Breast epithelium (tissue), 4 donors: ENCODE measurements at regions not wholly inside any gene's neighbourhood (a gene's known extent, or its start where the extent isn't known, plus 50 kb on each side); places are given as distances from the start of the nearest gene placed in this dataset.
A peak's percentile ranks its signal among the peaks of the same experiment; 100 is the strongest.
"Not testable (repeated sequence)": the region's sequence is repeated elsewhere in the genome, so short reads cannot be mapped to it uniquely, and the experiment has no call there.

Source experiments
- DNase-seq, 2 donors: peaks; one replicate each; pipeline ENCODE4 v3.0.0-alpha.2; 2019; ENCODE audit warnings: low spot score in 2 of 2
- H3K27ac ChIP-seq, 2 donors: fragments of 200-600 bp; sonication (generic) in 1 of 2; one replicate each; pipeline ENCODE4 v1.5.1; 2016 to 2019; ENCODE audit warnings: mild to moderate bottlenecking in 1 of 2
- H3K27me3 ChIP-seq, 2 donors: fragments of 200-600 bp; sonication (generic) in 1 of 2; one replicate each; pipeline versions ENCODE4 v1.5.1 to v1.6.0; 2017 to 2019; ENCODE audit warnings: control low read depth in 1 of 2, mild to moderate bottlenecking in 1 of 2
- H3K36me3 ChIP-seq: fragments of 200-600 bp; one replicate; pipeline ENCODE4 v1.5.1; 2019
- H3K4me1 ChIP-seq, 2 donors: fragments of 200-600 bp; sonication (generic); one replicate each; pipeline ENCODE4 v1.5.1; 2016 to 2019; ENCODE audit warnings: control low read depth in 1 of 2
- H3K4me3 ChIP-seq, 3 donors: fragments of 200-600 bp; sonication (generic); 1 replicate in 2 of 3; 2 replicates in 1 of 3; pipeline ENCODE4 v1.5.1; 2016 to 2019; ENCODE audit warnings: mild to moderate bottlenecking in 3 of 3, moderate library complexity in 2 of 3
- H3K9me3 ChIP-seq, 2 donors: fragments of 200-600 bp; sonication (generic) in 1 of 2; one replicate each; pipeline ENCODE4 v1.5.1; 2016 to 2019; ENCODE audit warnings: control low read depth in 1 of 2
- CTCF ChIP-seq, 3 donors: fragments of 450-650 bp; IDR thresholded peaks; one replicate each; pipeline ENCODE4 v1.5.1; 2016 to 2017; ENCODE audit warnings: antibody characterized with exemption in 3 of 3, mild to moderate bottlenecking in 3 of 3, moderate library complexity in 3 of 3
- POLR2A ChIP-seq: fragments of 450-650 bp; IDR thresholded peaks from one replicate; pipeline ENCODE4 v1.6.1; 2016; ENCODE audit warnings: antibody characterized with exemption, mild to moderate bottlenecking, moderate library complexity
- POLR2AphosphoS5 ChIP-seq, 3 donors: sonication (generic); formaldehyde crosslinking; IDR thresholded peaks; one replicate each; pipeline ENCODE4 v1.6.1; 2017; ENCODE audit warnings: antibody characterized with exemption in 3 of 3
- intact Hi-C: fragments of 100-400 bp; cut with DNase I; formaldehyde crosslinking; loops from one replicate; pipeline ENCODE4 v1.15.1; 2023; ENCODE audit warnings: low total_unique reads

- H3K9me3 ChIP-seq = no peaks in the 10 kb centered on the region
- no peak overlapping the region for H3K4me3 ChIP-seq
- TF ChIP-seq POLR2AphosphoS5 (IDR thresholded peaks at IDR 0.05) (no peak), CTCF (IDR thresholded peaks at IDR 0.05) (no peak), POLR2A (no peak)
- no peaks in the 10 kb centered on the region for H3K36me3 ChIP-seq
- intact Hi-C loops = no loop called here
- DNase-seq = no peak
- no peaks in the 10 kb centered on the region for H3K27me3 ChIP-seq
- no peak overlapping the region for H3K27ac ChIP-seq
- no peaks in the 10 kb centered on the region for H3K4me1 ChIP-seq
These were observed 128.7 kb downstream of the ALG10 start for GRCh38 chr12:34151019-34151418.

- H3K4me3 ChIP-seq = no peak overlapping the region
- no peaks in the 10 kb centered on the region for H3K36me3 ChIP-seq
- H3K27ac ChIP-seq = no peak overlapping the region
- TF ChIP-seq CTCF (IDR thresholded peaks at IDR 0.05) = no peak
- TF ChIP-seq POLR2A = no peak
- DNase-seq = peak in 1 of 2 donors; percentile 69
- intact Hi-C loops = no loop called here
- H3K27me3 ChIP-seq = no peaks in the 10 kb centered on the region
- no peaks in the 10 kb centered on the region for H3K4me1 ChIP-seq
- no peaks in the 10 kb centered on the region for H3K9me3 ChIP-seq
These were observed 141.1 kb downstream of the ALG10 start for GRCh38 chr12:34163443-34163842.

GRCh38 chr12:34166427-34167060 is 144.2 kb downstream of the ALG10 start:
- no peaks in the 10 kb centered on the region for H3K27me3 ChIP-seq
- H3K36me3 ChIP-seq = no peaks in the 10 kb centered on the region
- H3K27ac ChIP-seq = no peak overlapping the region
- no peaks in the 10 kb centered on the region for H3K9me3 ChIP-seq
- TF ChIP-seq POLR2AphosphoS5 (IDR thresholded peaks at IDR 0.05) (no peak), CTCF (IDR thresholded peaks at IDR 0.05) (no peak), POLR2A (no peak)
- H3K4me1 ChIP-seq = no peaks in the 10 kb centered on the region
- intact Hi-C loops = no loop called here
- no peak overlapping the region for H3K4me3 ChIP-seq
- DNase-seq = no peak

GRCh38 chr12:34168507-34168906 is 146.2 kb downstream of the ALG10 start:
- intact Hi-C loops, H3K4me1 ChIP-seq, H3K9me3 ChIP-seq, DNase-seq, H3K36me3 ChIP-seq, H3K27ac ChIP-seq, H3K4me3 ChIP-seq, H3K27me3 ChIP-seq: not testable (repeated sequence)

- intact Hi-C loops = no loop called here
- no peaks in the 10 kb centered on the region for H3K4me1 ChIP-seq
- DNase-seq = no peak
These were observed 164.2 kb downstream of the ALG10 start for GRCh38 chr12:34186492-34186891.

More at GRCh38 chr12:34186492-34186891, 164.2 kb downstream of the ALG10 start:
- Histone ChIP-seq H3K27me3 (no peaks in the 10 kb centered on the region), H3K4me3 (no peak overlapping the region), H3K36me3 (no peaks in the 10 kb centered on the region), H3K27ac (no peak overlapping the region), H3K9me3 (peaks cover 0 to 8% of the 10 kb centered on the region in 2 donors)
- TF ChIP-seq CTCF (IDR thresholded peaks at IDR 0.05) (no peak), POLR2AphosphoS5 (IDR thresholded peaks at IDR 0.05) (no peak), POLR2A (no peak)
